Retinal pigment epithelial cell (primary cell): ENCODE measurements at regions not wholly inside any gene's neighbourhood (a gene's known extent, or its start where the extent isn't known, plus 50 kb on each side); places are given as distances from the start of the nearest gene placed in this dataset.

Experiments
- DNase-seq: peaks from one replicate; pipeline ENCODE4 v3.0.0-alpha.2; 2010; ENCODE audit warnings: low read depth
- H3K4me3 ChIP-seq: 2 replicates; pipeline ENCODE4 v1.5.1; 2011; ENCODE audit warnings: mild to moderate bottlenecking, low read length, control low read depth, moderate library complexity
- CTCF ChIP-seq: conservative IDR thresholded peaks from 2 replicates; pipeline ENCODE4 v1.5.1; 2011; ENCODE audit warnings: low read depth, low read length, control low read depth, inconsistent platforms

GRCh38 chr2:65782996-65783650, 350.7 kb upstream of the SPRED2 start:
- no peak overlapping the region for H3K4me3 ChIP-seq
- no peak for DNase-seq
- no peak for TF ChIP-seq CTCF

- no peak for TF ChIP-seq CTCF
- no peak for DNase-seq
- H3K4me3 ChIP-seq: no peak overlapping the region
These were observed 349.8 kb upstream of the SPRED2 start for GRCh38 chr2:65782186-65782585.

GRCh38 chr2:65781756-65782155, 349.4 kb upstream of the SPRED2 start:
- H3K4me3 ChIP-seq: no peak overlapping the region
- TF ChIP-seq CTCF: no peak
- no peak for DNase-seq

GRCh38 chr2:65779021-65779420, 346.6 kb upstream of the SPRED2 start:
- no peak overlapping the region for H3K4me3 ChIP-seq
- no peak for DNase-seq
- TF ChIP-seq CTCF: no peak

GRCh38 chr2:65778137-65778536, 345.7 kb upstream of the SPRED2 start:
- TF ChIP-seq CTCF: no peak
- DNase-seq: no peak

GRCh38 chr2:65775839-65776238, 343.4 kb upstream of the SPRED2 start:
- TF ChIP-seq CTCF: no peak
- no peak overlapping the region for H3K4me3 ChIP-seq
- no peak for DNase-seq

More at GRCh38 chr2:65778137-65778536, 345.7 kb upstream of the SPRED2 start:
- H3K4me3 ChIP-seq: no peak overlapping the region

- DNase-seq: no peak
- no peak for TF ChIP-seq CTCF
- H3K4me3 ChIP-seq: no peak overlapping the region
These were observed 335.5 kb upstream of the SPRED2 start for GRCh38 chr2:65767946-65768345.
